HG02798 (cell line): ENCODE measurements at regions not wholly inside any gene's neighbourhood (a gene's known extent, or its start where the extent isn't known, plus 50 kb on each side); places are given as distances from the start of the nearest gene placed in this dataset.

Experiments
- ATAC-seq: cut with Tn5 transposase; IDR thresholded peaks from one replicate; pipeline ENCODE4 v1.9.1; 2021; ENCODE audit warnings: mild to moderate bottlenecking; ENCODE audit not compliant: unreplicated experiment, poor library complexity

DNA sequence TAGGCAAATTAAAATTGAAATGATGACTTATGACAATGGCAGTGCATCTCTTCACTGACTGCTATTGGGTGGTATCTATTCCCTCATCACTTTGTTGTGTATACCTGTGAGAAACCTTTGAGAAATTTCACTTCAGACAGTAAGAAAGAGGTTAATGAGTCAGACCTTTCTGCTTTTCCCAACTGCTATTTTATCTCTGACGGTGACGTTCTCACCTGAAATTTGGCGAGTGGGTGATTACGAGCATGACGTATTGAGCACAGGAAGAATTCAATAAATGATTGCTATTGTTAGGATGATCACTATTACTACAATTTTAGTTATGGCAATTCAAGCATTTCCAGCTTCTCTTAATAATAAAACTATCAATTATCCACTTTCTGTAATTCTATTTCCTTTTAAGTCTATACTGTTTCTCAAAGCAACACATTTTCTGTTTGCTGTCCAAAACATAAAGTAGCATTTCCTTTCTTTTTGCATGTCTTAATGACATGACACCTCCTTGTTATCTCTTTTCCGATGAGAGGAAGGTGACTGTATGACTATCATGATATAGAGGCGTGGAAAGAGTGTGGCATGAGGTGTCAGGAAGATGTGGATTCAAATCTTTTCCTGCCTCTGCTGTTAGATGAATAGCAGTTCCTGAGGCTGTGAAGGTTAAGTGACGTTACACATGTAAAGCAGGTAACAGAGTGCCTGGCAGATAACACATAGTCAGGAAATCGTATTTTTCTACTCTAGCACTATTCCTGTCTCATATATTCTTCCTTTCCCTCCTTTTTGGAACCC is 504.9 kb upstream of the SEMA6D start:
- no peak for ATAC-seq

DNA sequence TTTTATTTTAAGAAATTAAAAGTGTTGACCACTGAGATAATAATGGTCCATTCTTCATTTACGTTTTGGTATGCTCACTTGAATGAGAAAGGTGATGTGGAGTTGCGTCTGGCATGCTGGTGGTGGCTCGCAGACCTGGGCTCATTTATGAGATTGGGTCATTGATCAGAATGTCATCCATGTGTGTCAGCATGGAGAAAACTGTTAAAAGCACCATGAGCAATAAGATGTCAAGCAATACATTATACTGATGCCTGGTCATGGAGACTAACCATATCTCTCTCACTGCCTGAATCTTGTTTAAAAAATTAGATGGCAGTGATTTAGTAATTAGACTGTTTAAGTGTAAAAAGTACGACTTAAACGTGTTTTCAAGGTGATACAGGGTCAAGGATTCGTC is 503.4 kb upstream of the SEMA6D start:
- ATAC-seq, result no peak

DNA sequence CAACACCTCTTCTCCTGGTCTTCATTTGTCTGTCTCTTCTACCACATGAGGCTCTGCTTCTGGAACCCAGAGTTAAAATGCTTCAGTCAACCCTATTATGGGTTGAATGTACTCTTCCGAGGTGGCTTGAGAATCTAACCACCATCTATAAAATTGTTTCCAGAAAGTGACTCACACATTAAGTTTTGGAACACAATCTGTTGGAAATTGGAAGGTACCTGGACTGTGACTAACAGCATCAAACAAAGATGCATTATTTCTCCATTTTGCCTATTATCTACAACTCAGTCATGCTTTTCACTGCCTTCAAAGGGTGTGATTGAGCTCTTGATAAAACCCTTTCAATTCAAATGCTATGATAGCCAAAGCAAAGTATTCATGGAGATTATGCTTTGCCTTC is 499.0 kb upstream of the SEMA6D start:
- no peak for ATAC-seq

- ATAC-seq, result no peak
These were observed 472.9 kb upstream of the SEMA6D start for GRCh38 chr15:47244361-47244760.

DNA sequence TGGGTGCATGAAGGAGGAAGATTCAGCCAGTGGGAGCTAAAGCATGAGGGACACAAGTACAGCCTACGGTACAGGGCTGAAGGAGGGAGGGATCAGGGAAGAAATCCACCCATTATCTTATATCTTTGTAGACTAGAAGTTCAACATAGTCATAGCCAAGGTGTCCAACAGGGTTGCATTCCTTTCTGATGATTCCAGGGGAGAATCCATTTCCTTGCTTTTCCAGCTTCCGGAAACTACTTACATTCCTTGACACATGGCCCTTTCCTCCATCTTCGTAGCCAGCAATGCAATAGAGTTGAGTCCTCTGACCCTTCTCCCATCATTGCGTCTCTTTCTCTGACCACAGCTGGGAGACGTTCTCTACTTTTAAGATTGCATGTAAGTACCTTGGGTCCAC is 471.0 kb upstream of the SEMA6D start:
- no peak for ATAC-seq

- no peak for ATAC-seq
These were observed 458.8 kb upstream of the SEMA6D start for GRCh38 chr15:47258521-47258920.

DNA sequence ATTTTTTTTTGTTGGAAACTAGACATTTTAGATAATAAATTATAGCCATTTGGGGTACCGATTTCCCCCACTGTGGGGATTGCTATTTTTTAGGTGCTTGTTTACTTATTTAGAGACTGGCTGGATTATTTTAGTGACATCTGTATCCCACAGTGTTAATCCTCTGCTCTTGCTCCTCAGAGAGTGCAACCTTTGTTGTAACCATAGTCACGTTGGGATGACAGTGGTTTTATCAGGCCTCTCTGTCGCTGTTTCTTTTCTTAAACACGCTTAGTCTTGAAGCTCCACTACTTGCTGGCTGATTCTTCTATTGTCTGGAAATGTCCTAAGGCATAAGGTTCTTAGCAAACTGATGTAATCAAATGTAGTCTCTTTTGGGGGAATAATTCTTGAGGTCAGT is 451.6 kb upstream of the SEMA6D start:
- ATAC-seq, result no peak

DNA sequence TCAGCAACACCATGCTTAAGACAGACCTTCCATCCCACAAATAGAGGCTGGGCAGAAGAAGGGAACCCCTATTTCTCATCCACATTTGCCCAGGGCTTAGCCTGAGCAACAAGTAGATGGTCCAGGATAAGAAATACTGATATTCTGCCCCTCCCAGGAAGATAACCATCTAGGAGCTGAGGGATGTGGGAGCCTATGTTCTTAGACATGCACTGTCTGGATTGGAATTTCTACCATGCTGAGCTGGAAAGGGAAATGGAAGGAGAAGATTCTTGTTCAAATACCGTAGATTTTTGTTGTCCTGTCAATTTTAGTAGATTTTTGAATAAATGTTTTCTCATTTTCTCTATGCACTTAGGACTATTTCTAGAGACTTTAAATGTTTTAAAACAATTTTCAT is 450.7 kb upstream of the SEMA6D start:
- ATAC-seq, result no peak

DNA sequence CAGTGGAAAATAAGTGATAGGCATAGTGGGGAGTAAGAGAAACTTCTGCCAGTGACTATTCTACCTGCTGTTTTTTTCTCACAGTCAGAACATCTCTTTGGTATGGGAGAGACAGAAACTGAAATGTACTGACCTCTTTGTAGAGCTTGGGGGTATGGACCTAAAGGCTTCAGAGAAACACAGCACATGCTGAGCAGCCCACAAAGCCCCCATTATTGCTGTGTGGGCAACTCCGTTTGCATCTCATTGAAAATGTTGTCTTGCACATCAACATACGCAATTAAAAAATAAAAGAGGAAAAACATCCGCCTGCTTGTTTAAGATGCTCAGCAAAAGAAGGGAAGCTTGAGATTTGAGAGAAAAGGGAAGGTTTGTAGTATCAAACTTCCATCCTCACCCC is 443.4 kb upstream of the SEMA6D start:
- ATAC-seq, result no peak

GRCh38 chr15:47283246-47283645 is 434.1 kb upstream of the SEMA6D start:
- no peak for ATAC-seq

GRCh38 chr15:47288794-47289193 is 428.5 kb upstream of the SEMA6D start:
- no peak for ATAC-seq

DNA sequence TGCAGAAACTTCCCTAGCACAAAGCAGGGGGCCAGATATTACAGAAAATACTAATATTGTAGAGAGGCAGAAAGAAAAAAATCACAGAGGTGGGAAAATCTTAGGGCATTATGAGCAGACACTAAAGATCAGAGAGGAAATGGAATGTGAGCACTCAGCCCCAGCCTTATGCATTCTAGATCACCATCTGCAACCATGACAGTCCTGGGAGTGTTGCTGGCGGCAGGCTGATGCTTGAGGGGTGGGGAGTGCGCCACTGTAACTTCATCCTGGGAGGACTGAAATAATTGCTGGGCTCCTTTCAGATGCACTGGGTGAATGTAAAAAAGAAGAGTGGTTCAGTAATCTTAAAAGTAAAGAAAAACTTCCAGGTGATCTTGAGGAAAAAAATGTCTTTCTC is 427.6 kb upstream of the SEMA6D start:
- no peak for ATAC-seq

DNA sequence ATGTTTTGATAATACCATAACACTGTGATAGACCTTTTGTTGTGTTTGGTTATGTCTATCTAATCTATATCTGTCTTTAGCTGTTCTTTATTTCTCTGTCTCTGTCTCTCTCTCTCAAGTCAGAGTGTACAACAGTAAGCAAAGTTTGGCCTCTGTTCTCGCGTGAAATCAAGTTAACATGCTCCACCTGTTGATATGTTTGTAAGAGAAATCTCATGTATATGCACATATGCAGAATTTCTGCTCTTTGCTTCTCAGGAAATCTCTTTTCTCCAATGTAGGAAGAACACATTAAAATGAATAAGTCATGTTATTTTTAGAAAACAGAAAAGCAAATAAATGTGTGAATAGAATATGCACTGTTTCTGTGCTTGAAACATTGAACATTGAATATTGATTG is 425.5 kb upstream of the SEMA6D start:
- ATAC-seq, result no peak

GRCh38 chr15:47292638-47293190 is 424.6 kb upstream of the SEMA6D start:
- ATAC-seq, result no peak

- no peak for ATAC-seq
These were observed 423.7 kb upstream of the SEMA6D start for GRCh38 chr15:47293466-47294162.

DNA sequence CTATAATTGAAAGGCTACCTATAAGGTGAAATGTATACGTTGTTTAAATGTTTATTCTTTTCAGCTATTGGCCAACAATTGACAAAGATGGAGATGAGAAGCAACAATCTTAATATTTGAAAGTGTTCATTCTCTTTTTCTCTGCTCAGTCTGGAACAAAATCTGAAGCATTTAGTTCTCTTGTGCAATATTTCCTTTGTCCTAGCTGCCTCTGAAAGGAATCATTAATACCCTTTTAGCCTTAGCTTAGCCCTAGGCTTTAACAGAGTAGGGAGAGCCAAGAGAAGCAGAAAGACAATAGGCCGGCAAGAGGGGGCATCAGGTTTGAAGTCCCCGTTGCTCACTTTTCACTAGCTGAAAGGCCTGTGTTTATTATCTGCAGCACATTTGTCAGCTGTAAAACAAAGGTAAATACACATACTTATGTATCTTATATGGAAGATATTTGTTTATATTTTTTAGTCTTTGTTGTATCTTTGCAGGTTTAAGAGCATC is 422.5 kb upstream of the SEMA6D start:
- ATAC-seq, result no peak

GRCh38 chr15:47296881-47297280 is 420.4 kb upstream of the SEMA6D start:
- no peak for ATAC-seq

DNA sequence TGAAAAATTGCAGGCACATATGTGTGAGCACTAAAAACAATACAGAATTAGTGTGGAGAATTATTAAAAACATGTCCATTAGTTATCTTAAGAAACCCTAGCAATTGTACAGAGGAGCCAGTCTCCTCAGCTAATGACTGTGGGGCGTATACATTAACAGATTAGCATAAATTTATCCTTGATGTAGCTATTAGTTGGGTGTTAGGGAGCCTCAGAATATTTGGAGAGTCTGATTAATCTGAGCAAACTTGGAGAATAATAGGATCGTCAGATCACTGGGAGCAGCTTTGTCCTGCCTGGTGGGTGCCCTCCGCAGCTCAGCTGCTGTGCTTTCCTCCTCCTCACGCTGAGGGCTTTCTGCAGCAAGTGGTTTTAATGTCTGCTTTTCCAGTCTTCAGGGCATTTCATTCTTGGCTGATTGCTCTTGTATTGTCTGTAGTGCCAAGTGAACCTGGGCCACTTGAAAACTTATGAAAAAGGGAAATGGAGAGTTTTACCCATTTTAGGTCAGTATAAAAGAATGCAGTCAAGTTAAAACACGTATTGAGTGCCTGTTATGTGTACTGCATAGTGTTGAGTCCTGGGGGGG is 417.4 kb upstream of the SEMA6D start:
- no peak for ATAC-seq

DNA sequence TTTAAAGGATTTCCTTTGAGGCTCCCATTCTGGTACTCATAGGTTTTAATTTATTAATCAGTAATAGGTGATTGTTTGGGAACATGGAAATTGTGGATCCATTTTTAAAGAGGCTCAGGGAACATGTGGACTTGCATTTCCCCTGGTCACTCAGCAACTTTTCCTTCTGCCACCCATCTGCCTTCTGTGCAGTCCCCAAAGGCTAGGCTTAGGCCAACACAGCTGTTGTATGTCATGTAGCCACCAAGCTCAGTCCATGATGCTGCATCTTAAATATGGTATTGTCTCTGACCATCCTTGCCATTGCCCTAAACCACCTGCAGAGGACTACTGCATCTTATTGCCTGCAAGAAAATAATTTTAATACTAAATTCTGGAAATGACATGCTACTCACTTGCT is 416.7 kb upstream of the SEMA6D start:
- ATAC-seq, result no peak

GRCh38 chr15:47301481-47301880 is 415.8 kb upstream of the SEMA6D start:
- ATAC-seq, result peak; percentile 61

GRCh38 chr15:47304656-47305055 is 412.6 kb upstream of the SEMA6D start:
- no peak for ATAC-seq
